BE2C (cell line): ENCODE measurements at regions not wholly inside any gene's neighbourhood (a gene's known extent, or its start where the extent isn't known, plus 50 kb on each side); places are given as distances from the start of the nearest gene placed in this dataset.

Experiments
- DNase-seq: peaks from one replicate; pipeline ENCODE4 v3.0.0-alpha.2; 2020
- H3K27me3 ChIP-seq: fragments of 250-450 bp; sonication (Bioruptor Pico); 2 replicates; pipeline ENCODE4 v1.5.1; 2020; ENCODE audit warnings: mild to moderate bottlenecking
- H3K36me3 ChIP-seq: fragments of 250-450 bp; sonication (Bioruptor Pico); 2 replicates; pipeline ENCODE4 v1.5.1; 2020; ENCODE audit warnings: mild to moderate bottlenecking
- H3K4me1 ChIP-seq: fragments of 250-450 bp; sonication (Bioruptor Pico); 2 replicates; pipeline ENCODE4 v1.5.1; 2020
- H3K4me3 ChIP-seq: 2 replicates; pipeline ENCODE4 v1.5.1; 2011; ENCODE audit warnings: low read depth, low read length
- H3K9me3 ChIP-seq: fragments of 250-450 bp; sonication (Bioruptor Pico); 2 replicates; pipeline ENCODE4 v1.5.1; 2020
- CTCF ChIP-seq: IDR thresholded peaks from 2 replicates; pipeline ENCODE4 v1.5.1; 2012; ENCODE audit warnings: mild to moderate bottlenecking, low read depth, low read length

GRCh38 chr10:44478040-44478439 lies 93.1 kb upstream of the CXCL12 start:
- no peak for TF ChIP-seq CTCF
- Histone ChIP-seq H3K9me3 (no peaks in the 10 kb centered on the region), H3K27me3 (no peaks in the 10 kb centered on the region), H3K36me3 (no peaks in the 10 kb centered on the region), H3K4me3 (no peak overlapping the region), H3K4me1 (no peaks in the 10 kb centered on the region)
- no peak for DNase-seq

GRCh38 chr10:44478876-44479705 lies 94.2 kb upstream of the CXCL12 start:
- no peak overlapping the region for H3K4me3 ChIP-seq
- no peak for TF ChIP-seq CTCF
- DNase-seq, result no peak
- no peaks in the 10 kb centered on the region for H3K4me1 ChIP-seq
- H3K9me3 ChIP-seq, result no peaks in the 10 kb centered on the region
- H3K36me3 ChIP-seq, result no peaks in the 10 kb centered on the region
- H3K27me3 ChIP-seq, result no peaks in the 10 kb centered on the region

- Histone ChIP-seq H3K36me3 (no peaks in the 10 kb centered on the region), H3K27me3 (no peaks in the 10 kb centered on the region), H3K9me3 (no peaks in the 10 kb centered on the region), H3K4me3 (no peak overlapping the region), H3K4me1 (no peaks in the 10 kb centered on the region)
- no peak for TF ChIP-seq CTCF
- DNase-seq, result no peak
Observed at GRCh38 chr10:44492678-44493077, 107.8 kb upstream of the CXCL12 start.

- Histone ChIP-seq H3K27me3 (no peaks in the 10 kb centered on the region), H3K9me3 (no peaks in the 10 kb centered on the region), H3K4me1 (no peaks in the 10 kb centered on the region), H3K4me3 (no peak overlapping the region), H3K36me3 (no peaks in the 10 kb centered on the region)
- no peak for DNase-seq
- TF ChIP-seq CTCF, result no peak
Observed at GRCh38 chr10:44498222-44498621, 113.3 kb upstream of the CXCL12 start.

GRCh38 chr10:44500451-44500850 lies 115.6 kb upstream of the CXCL12 start:
- no peaks in the 10 kb centered on the region for H3K4me1 ChIP-seq
- no peaks in the 10 kb centered on the region for H3K9me3 ChIP-seq
- no peaks in the 10 kb centered on the region for H3K27me3 ChIP-seq
- DNase-seq, result no peak
- no peak for TF ChIP-seq CTCF
- no peaks in the 10 kb centered on the region for H3K36me3 ChIP-seq
- H3K4me3 ChIP-seq, result no peak overlapping the region

- no peak for TF ChIP-seq CTCF
- Histone ChIP-seq H3K36me3 (no peaks in the 10 kb centered on the region), H3K4me3 (no peak overlapping the region), H3K27me3 (no peaks in the 10 kb centered on the region), H3K4me1 (no peaks in the 10 kb centered on the region), H3K9me3 (no peaks in the 10 kb centered on the region)
- DNase-seq, result no peak
Observed at GRCh38 chr10:44506386-44506785, 121.5 kb upstream of the CXCL12 start.
